ENCODE measurements at regions not wholly inside any gene's neighbourhood (a gene's known extent, or its start where the extent isn't known, plus 50 kb on each side); places are given as distances from the start of the nearest gene placed in this dataset.

- H3K9me3 ChIP-seq (ENCODE audit: severe bottlenecking): no peaks in the 10 kb centered on the region
- no peaks in the 10 kb centered on the region for H3K4me1 ChIP-seq (ENCODE audit: insufficient read depth, poor library complexity, severe bottlenecking)
- no peaks in the 10 kb centered on the region for H3K36me3 ChIP-seq (ENCODE audit: low read depth)
- no peak overlapping the region for H3K27ac ChIP-seq (ENCODE audit: poor library complexity, severe bottlenecking)
- no peaks in the 10 kb centered on the region for H3K27me3 ChIP-seq (ENCODE audit: insufficient read depth, poor library complexity, severe bottlenecking)
- TF ChIP-seq CTCF (IDR thresholded peaks at IDR 0.05; ENCODE audit: poor library complexity, severe bottlenecking): no peak
- peak; percentile 48; the same call in 1 of the 3 replicates for ATAC-seq (ENCODE audit: low read depth)
- no peak for DNase-seq (ENCODE audit: low spot score)
- H3K4me3 ChIP-seq (ENCODE audit: severe bottlenecking): no peak overlapping the region
These were observed 187.0 kb downstream of the CYRIA start for GRCh38 chr2:16478434-16479210.

- ATAC-seq (ENCODE audit: low read depth) (no peak), DNase-seq (ENCODE audit: low spot score) (no peak)
- H3K27me3 ChIP-seq (ENCODE audit: insufficient read depth, poor library complexity, severe bottlenecking): no peaks in the 10 kb centered on the region
- H3K4me1 ChIP-seq (ENCODE audit: insufficient read depth, poor library complexity, severe bottlenecking): no peaks in the 10 kb centered on the region
- no peak for TF ChIP-seq CTCF (IDR thresholded peaks at IDR 0.05; ENCODE audit: poor library complexity, severe bottlenecking)
- no peaks in the 10 kb centered on the region for H3K36me3 ChIP-seq (ENCODE audit: low read depth)
- no peaks in the 10 kb centered on the region for H3K9me3 ChIP-seq (ENCODE audit: severe bottlenecking)
- H3K27ac ChIP-seq (ENCODE audit: poor library complexity, severe bottlenecking): no peak overlapping the region
- H3K4me3 ChIP-seq (ENCODE audit: severe bottlenecking): no peak overlapping the region
These were observed 188.0 kb downstream of the CYRIA start for GRCh38 chr2:16477648-16478047.

GRCh38 chr2:16476866-16477265 is 188.8 kb downstream of the CYRIA start:
- Histone ChIP-seq H3K9me3 (ENCODE audit: severe bottlenecking) (no peaks in the 10 kb centered on the region), H3K27me3 (ENCODE audit: insufficient read depth, poor library complexity, severe bottlenecking) (no peaks in the 10 kb centered on the region), H3K4me3 (ENCODE audit: severe bottlenecking) (no peak overlapping the region), H3K4me1 (ENCODE audit: insufficient read depth, poor library complexity, severe bottlenecking) (no peaks in the 10 kb centered on the region), H3K36me3 (ENCODE audit: low read depth) (no peaks in the 10 kb centered on the region), H3K27ac (ENCODE audit: poor library complexity, severe bottlenecking) (no peak overlapping the region)
- DNase-seq (ENCODE audit: low spot score): no peak
- ATAC-seq (ENCODE audit: low read depth): no peak
- no peak for TF ChIP-seq CTCF (IDR thresholded peaks at IDR 0.05; ENCODE audit: poor library complexity, severe bottlenecking)

- H3K9me3 ChIP-seq (ENCODE audit: severe bottlenecking): no peaks in the 10 kb centered on the region
- DNase-seq (ENCODE audit: low spot score) (no peak), ATAC-seq (ENCODE audit: low read depth) (no peak; the same call in 2 of the 3 replicates)
- H3K27me3 ChIP-seq (ENCODE audit: insufficient read depth, poor library complexity, severe bottlenecking): no peaks in the 10 kb centered on the region
- no peak for TF ChIP-seq CTCF (IDR thresholded peaks at IDR 0.05; ENCODE audit: poor library complexity, severe bottlenecking)
- H3K27ac ChIP-seq (ENCODE audit: poor library complexity, severe bottlenecking): no peak overlapping the region
- no peaks in the 10 kb centered on the region for H3K4me1 ChIP-seq (ENCODE audit: insufficient read depth, poor library complexity, severe bottlenecking)
- no peak overlapping the region for H3K4me3 ChIP-seq (ENCODE audit: severe bottlenecking)
- no peaks in the 10 kb centered on the region for H3K36me3 ChIP-seq (ENCODE audit: low read depth)
These were observed 189.6 kb downstream of the CYRIA start for GRCh38 chr2:16475986-16476567.

- Histone ChIP-seq H3K4me1 (ENCODE audit: insufficient read depth, poor library complexity, severe bottlenecking) (no peaks in the 10 kb centered on the region), H3K36me3 (ENCODE audit: low read depth) (no peaks in the 10 kb centered on the region), H3K4me3 (ENCODE audit: severe bottlenecking) (no peak overlapping the region), H3K9me3 (ENCODE audit: severe bottlenecking) (no peaks in the 10 kb centered on the region), H3K27ac (ENCODE audit: poor library complexity, severe bottlenecking) (no peak overlapping the region), H3K27me3 (ENCODE audit: insufficient read depth, poor library complexity, severe bottlenecking) (no peaks in the 10 kb centered on the region)
- no peak for DNase-seq (ENCODE audit: low spot score)
- no peak for TF ChIP-seq CTCF (IDR thresholded peaks at IDR 0.05; ENCODE audit: poor library complexity, severe bottlenecking)
- ATAC-seq (ENCODE audit: low read depth): peak; percentile 90
These were observed 190.0 kb downstream of the CYRIA start for GRCh38 chr2:16475586-16475985.

Data from RWPE2 (cell line).